ENCODE measurements at regions not wholly inside any gene's neighbourhood (a gene's known extent, or its start where the extent isn't known, plus 50 kb on each side); places are given as distances from the start of the nearest gene placed in this dataset.

DNA sequence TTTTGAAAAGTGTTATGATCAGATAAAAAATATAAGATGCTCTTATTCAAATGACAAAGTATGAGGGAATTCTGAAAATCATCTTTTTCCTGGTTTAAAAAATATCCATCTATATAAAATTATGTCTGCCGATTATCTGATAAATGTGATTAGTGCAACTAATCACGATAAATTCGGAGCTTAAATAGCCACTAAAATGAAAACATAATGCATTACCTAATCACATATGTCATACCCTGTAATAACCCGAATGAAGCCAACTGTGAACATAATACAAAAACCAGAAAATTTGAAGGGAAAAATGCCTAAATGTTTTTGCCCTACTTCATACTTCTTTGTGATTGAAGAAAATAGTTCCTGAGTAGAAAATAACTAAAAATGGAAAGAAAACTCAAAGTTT, 808.4 kb upstream of the LUZP2 start:
- no peak overlapping the region for H3K4me3 ChIP-seq (ENCODE audit: low read depth, low read length)
- TF ChIP-seq, protein P1, sequence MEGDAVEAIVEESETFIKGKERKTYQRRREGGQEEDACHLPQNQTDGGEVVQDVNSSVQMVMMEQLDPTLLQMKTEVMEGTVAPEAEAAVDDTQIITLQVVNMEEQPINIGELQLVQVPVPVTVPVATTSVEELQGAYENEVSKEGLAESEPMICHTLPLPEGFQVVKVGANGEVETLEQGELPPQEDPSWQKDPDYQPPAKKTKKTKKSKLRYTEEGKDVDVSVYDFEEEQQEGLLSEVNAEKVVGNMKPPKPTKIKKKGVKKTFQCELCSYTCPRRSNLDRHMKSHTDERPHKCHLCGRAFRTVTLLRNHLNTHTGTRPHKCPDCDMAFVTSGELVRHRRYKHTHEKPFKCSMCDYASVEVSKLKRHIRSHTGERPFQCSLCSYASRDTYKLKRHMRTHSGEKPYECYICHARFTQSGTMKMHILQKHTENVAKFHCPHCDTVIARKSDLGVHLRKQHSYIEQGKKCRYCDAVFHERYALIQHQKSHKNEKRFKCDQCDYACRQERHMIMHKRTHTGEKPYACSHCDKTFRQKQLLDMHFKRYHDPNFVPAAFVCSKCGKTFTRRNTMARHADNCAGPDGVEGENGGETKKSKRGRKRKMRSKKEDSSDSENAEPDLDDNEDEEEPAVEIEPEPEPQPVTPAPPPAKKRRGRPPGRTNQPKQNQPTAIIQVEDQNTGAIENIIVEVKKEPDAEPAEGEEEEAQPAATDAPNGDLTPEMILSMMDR (IDR thresholded peaks at IDR 0.05; ENCODE audit: low read depth, low read length) = no peak

GRCh38 chr11:23688835-23689234, 808.0 kb upstream of the LUZP2 start:
- H3K4me3 ChIP-seq (ENCODE audit: low read depth, low read length) = no peak overlapping the region
- TF ChIP-seq, protein P1 (IDR thresholded peaks at IDR 0.05; ENCODE audit: low read depth, low read length) = no peak

DNA sequence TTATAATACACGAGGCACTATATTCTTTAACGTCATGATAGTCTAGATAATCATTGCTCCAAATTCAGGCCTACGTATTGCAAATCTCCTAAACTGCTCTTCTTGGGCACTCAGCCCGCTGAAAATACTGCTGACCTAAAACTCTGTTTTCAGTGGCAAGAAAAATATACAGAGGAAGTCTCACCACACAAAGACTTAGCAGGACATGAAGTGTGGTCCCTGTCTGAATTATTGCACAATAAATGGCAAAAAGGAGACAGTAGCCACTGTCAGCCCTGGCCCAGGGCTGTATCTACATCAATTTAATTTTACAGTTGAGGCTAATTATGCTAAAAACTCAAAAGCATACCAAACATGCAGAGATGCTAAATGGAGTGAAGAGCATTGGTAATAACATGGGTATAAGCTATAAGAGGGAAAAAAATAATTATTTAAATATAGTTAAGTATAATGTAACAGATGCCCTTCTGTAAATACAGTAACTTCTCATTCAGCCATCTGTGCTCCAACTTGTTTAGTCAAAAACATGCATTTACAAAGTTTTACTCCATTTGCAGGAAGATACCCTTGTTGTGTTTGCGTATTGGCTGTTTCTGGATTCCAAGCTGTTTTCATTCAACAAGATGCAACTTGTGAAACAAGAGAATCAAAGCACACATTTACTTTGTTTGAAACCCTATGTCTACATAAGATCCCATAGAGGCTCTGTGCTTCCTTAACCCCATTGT, 800.0 kb upstream of the LUZP2 start:
- TF ChIP-seq, protein P1 (IDR thresholded peaks at IDR 0.05; ENCODE audit: low read depth, low read length) = no peak
- no peak overlapping the region for H3K4me3 ChIP-seq (ENCODE audit: low read depth, low read length)

- H3K4me3 ChIP-seq (ENCODE audit: low read depth, low read length) = no peak overlapping the region
- TF ChIP-seq, protein P1 (IDR thresholded peaks at IDR 0.05; ENCODE audit: low read depth, low read length) = no peak
Measured at GRCh38 chr11:23704183-23704582, 792.7 kb upstream of the LUZP2 start.

DNA sequence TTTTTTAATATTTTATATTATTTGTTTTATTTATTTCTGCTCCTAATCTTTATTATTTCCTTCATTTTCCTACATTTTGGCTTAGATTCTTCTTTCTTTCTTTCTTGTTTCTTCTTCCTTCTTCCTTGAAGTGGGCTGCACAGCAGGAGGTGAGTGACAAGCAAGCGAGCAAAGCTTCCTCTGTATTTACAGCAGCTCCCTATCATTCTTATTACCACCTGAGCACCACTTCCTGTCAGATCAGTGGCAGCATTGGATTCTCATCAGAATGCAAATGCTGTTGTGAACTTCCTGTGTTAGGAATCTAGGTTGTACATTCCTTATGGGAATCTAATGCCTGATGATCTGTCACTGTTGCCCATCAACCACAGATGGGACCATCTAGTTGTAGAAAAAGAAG, 784.9 kb upstream of the LUZP2 start:
- H3K4me3 ChIP-seq (ENCODE audit: low read depth, low read length) = no peak overlapping the region
- TF ChIP-seq, protein P1 (IDR thresholded peaks at IDR 0.05; ENCODE audit: low read depth, low read length) = no peak

- no peak overlapping the region for H3K4me3 ChIP-seq (ENCODE audit: low read depth, low read length)
- TF ChIP-seq, protein P1 (IDR thresholded peaks at IDR 0.05; ENCODE audit: low read depth, low read length) = no peak
Measured at GRCh38 chr11:23719016-23719415, 777.8 kb upstream of the LUZP2 start.

GRCh38 chr11:23723861-23724260, 773.0 kb upstream of the LUZP2 start:
- TF ChIP-seq, protein P1 (IDR thresholded peaks at IDR 0.05; ENCODE audit: low read depth, low read length) = no peak
- H3K4me3 ChIP-seq (ENCODE audit: low read depth, low read length) = no peak overlapping the region
